ENCODE measurements at regions not wholly inside any gene's neighbourhood (a gene's known extent, or its start where the extent isn't known, plus 50 kb on each side); places are given as distances from the start of the nearest gene placed in this dataset.

DNA sequence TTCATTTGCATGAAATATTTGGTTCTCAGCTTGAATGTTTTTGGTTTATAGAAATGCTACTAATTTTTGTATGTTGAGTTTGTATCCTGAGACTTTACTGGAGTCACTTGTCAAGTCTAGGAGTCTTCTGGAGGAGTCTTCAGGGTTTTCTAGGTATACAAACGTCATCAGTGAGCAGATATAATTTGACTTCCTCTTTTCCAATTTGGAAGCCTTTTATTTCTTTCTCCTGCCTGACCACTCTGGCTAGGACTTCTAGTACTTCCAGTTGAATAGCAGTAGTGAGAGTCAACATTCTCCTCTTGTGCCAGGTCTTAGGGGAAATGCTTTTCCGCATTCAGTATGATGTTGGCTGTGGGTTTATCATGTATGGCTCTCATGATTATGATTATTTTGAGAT lies 55.4 kb upstream of the THUMPD2 start:
- TF ChIP-seq, protein P1, sequence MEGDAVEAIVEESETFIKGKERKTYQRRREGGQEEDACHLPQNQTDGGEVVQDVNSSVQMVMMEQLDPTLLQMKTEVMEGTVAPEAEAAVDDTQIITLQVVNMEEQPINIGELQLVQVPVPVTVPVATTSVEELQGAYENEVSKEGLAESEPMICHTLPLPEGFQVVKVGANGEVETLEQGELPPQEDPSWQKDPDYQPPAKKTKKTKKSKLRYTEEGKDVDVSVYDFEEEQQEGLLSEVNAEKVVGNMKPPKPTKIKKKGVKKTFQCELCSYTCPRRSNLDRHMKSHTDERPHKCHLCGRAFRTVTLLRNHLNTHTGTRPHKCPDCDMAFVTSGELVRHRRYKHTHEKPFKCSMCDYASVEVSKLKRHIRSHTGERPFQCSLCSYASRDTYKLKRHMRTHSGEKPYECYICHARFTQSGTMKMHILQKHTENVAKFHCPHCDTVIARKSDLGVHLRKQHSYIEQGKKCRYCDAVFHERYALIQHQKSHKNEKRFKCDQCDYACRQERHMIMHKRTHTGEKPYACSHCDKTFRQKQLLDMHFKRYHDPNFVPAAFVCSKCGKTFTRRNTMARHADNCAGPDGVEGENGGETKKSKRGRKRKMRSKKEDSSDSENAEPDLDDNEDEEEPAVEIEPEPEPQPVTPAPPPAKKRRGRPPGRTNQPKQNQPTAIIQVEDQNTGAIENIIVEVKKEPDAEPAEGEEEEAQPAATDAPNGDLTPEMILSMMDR (conservative IDR thresholded peaks at IDR 0.05), result no peak
- TF ChIP-seq EZH2 (IDR thresholded peaks at IDR 0.05; ENCODE audit: low read depth), result no peak
